H9 (cell line): ENCODE measurements at regions not wholly inside any gene's neighbourhood (a gene's known extent, or its start where the extent isn't known, plus 50 kb on each side); places are given as distances from the start of the nearest gene placed in this dataset.

Experiments used
- DNase-seq: peaks from one replicate; pipeline ENCODE4 v3.0.0-alpha.2; 2017
- H2AFZ ChIP-seq: one replicate; pipeline ENCODE4 v1.6.1; 2013; ENCODE audit warnings: mild to moderate bottlenecking, low read length, control low read depth, moderate library complexity
- H2AK5ac ChIP-seq: 2 replicates; pipeline ENCODE4 v1.6.1; 2013; ENCODE audit warnings: low read length, control low read depth, mixed read lengths; ENCODE audit not compliant: insufficient read length
- H2BK120ac ChIP-seq: one replicate; pipeline ENCODE4 v1.6.1; 2013; ENCODE audit warnings: low read depth, mild to moderate bottlenecking, low read length, control low read depth, inconsistent platforms; ENCODE audit not compliant: poor library complexity, severe bottlenecking
- H2BK12ac ChIP-seq: 2 replicates; pipeline ENCODE4 v1.6.1; 2013; ENCODE audit warnings: low read length, control low read depth, mixed read lengths, low read depth; ENCODE audit not compliant: insufficient read length
- H2BK15ac ChIP-seq: 2 replicates; pipeline ENCODE4 v1.6.1; 2013; ENCODE audit warnings: low read depth, low read length, control low read depth
- H2BK20ac ChIP-seq: one replicate; pipeline ENCODE4 v1.6.1; 2013; ENCODE audit warnings: low read depth, mild to moderate bottlenecking, low read length, control low read depth, inconsistent platforms; ENCODE audit not compliant: poor library complexity, severe bottlenecking
- H2BK5ac ChIP-seq: 2 replicates; pipeline ENCODE4 v1.6.1; 2013; ENCODE audit warnings: low read length, control low read depth, mixed read lengths; ENCODE audit not compliant: insufficient read length
- H3K14ac ChIP-seq: 2 replicates; pipeline ENCODE4 v1.6.1; 2013; ENCODE audit warnings: low read length, control low read depth; ENCODE audit not compliant: insufficient read depth
- H3K18ac ChIP-seq: 2 replicates; pipeline ENCODE4 v1.6.1; 2013; ENCODE audit warnings: low read depth, mild to moderate bottlenecking, mixed read lengths, low read length, control low read depth; ENCODE audit not compliant: insufficient read length
- H3K23ac ChIP-seq: 2 replicates; pipeline ENCODE4 v1.6.1; 2013; ENCODE audit warnings: low read length, control low read depth, mixed read lengths, low read depth; ENCODE audit not compliant: insufficient read length
- H3K23me2 ChIP-seq: 2 replicates; pipeline ENCODE4 v1.6.1; 2013; ENCODE audit warnings: low read depth, mild to moderate bottlenecking, mixed read lengths, low read length, control low read depth; ENCODE audit not compliant: insufficient read length, poor library complexity, severe bottlenecking
- H3K27ac ChIP-seq: 2 replicates; pipeline ENCODE4 v1.5.1; 2013; ENCODE audit warnings: low read length, control low read depth, mixed read lengths, low read depth; ENCODE audit not compliant: insufficient read length
- H3K27me3 ChIP-seq: 2 replicates; pipeline ENCODE4 v1.6.1; 2013; ENCODE audit warnings: low read length, control low read depth, inconsistent platforms; ENCODE audit not compliant: insufficient read depth
- H3K4ac ChIP-seq: 2 replicates; pipeline ENCODE4 v1.6.1; 2013; ENCODE audit warnings: low read depth, mild to moderate bottlenecking, control low read depth, inconsistent platforms, low read length, moderate library complexity
- H3K4me1 ChIP-seq: 2 replicates; pipeline ENCODE4 v1.6.1; 2013; ENCODE audit warnings: low read length, control low read depth, inconsistent platforms; ENCODE audit not compliant: insufficient read depth
- H3K4me2 ChIP-seq: 2 replicates; pipeline ENCODE4 v1.6.1; 2013; ENCODE audit warnings: low read length, control low read depth, mixed read lengths; ENCODE audit not compliant: insufficient read length, insufficient read depth
- H3K56ac ChIP-seq: 2 replicates; pipeline ENCODE4 v1.6.1; 2013; ENCODE audit warnings: low read depth, mild to moderate bottlenecking, mixed read lengths, low read length, control low read depth; ENCODE audit not compliant: insufficient read length
- H3K79me1 ChIP-seq: 2 replicates; pipeline ENCODE4 v1.6.1; 2013; ENCODE audit warnings: low read depth, mild to moderate bottlenecking, moderate library complexity, low read length, control low read depth, inconsistent platforms; ENCODE audit not compliant: insufficient read depth, poor library complexity, severe bottlenecking
- H3K79me2 ChIP-seq: 2 replicates; pipeline ENCODE4 v1.6.1; 2013; ENCODE audit warnings: low read length, control low read depth, inconsistent platforms; ENCODE audit not compliant: insufficient read depth
- H3K9ac ChIP-seq: 2 replicates; pipeline ENCODE4 v1.6.1; 2013; ENCODE audit warnings: low read length, control low read depth, mixed read lengths; ENCODE audit not compliant: insufficient read length; ENCODE audit errors: extremely low read depth
- H3K9me3 ChIP-seq: one replicate; pipeline ENCODE4 v1.6.1; 2013; ENCODE audit warnings: low read depth, low read length, inconsistent platforms; ENCODE audit not compliant: control insufficient read depth
- H3T11ph ChIP-seq: one replicate; pipeline ENCODE4 v1.6.1; 2013; ENCODE audit warnings: mild to moderate bottlenecking, low read length, control low read depth, inconsistent platforms
- H4K20me1 ChIP-seq: one replicate; pipeline ENCODE4 v1.6.1; 2013; ENCODE audit not compliant: control insufficient read depth, insufficient read length, insufficient read depth
- H4K5ac ChIP-seq: 2 replicates; pipeline ENCODE4 v1.6.1; 2013; ENCODE audit warnings: low read depth, mild to moderate bottlenecking, mixed read lengths, low read length, control low read depth; ENCODE audit not compliant: insufficient read length
- H4K8ac ChIP-seq: replicated peaks from 2 replicates; pipeline ENCODE4 v1.6.1; 2013; ENCODE audit warnings: low read length, control low read depth, mixed read lengths, low read depth; ENCODE audit not compliant: insufficient read length
- H4K91ac ChIP-seq: 2 replicates; pipeline ENCODE4 v1.6.1; 2013; ENCODE audit warnings: low read depth, mild to moderate bottlenecking, moderate library complexity, mixed read lengths, low read length, control low read depth; ENCODE audit not compliant: insufficient read length
- H3K27ac Mint-ChIP-seq, 3 experiments: 2 replicates in 2 of 3; 3 replicates in 1 of 3; pipeline ENCODE4 v1.8.0; 2020 to 2021; ENCODE audit warnings: mixed read lengths in 3 of 3, mild to moderate bottlenecking in 1 of 3, moderate library complexity in 1 of 3
- H3K27me3 Mint-ChIP-seq: 2 replicates; pipeline ENCODE4 v1.8.0; 2021; ENCODE audit warnings: low read depth, mild to moderate bottlenecking, moderate library complexity, mixed read lengths
- H3K36me3 Mint-ChIP-seq, 3 experiments: 2 replicates in 2 of 3; 3 replicates in 1 of 3; pipeline ENCODE4 v1.8.0; 2020 to 2021; ENCODE audit warnings: low read depth in 3 of 3, mixed read lengths in 3 of 3; ENCODE audit not compliant: insufficient read depth in 1 of 3
- H3K4me1 Mint-ChIP-seq, 2 experiments: 2 replicates each; pipeline ENCODE4 v1.8.0; 2020; ENCODE audit warnings: mixed read lengths in 2 of 2
- H3K4me3 Mint-ChIP-seq, 2 experiments: 2 replicates in 1 of 2; 3 replicates in 1 of 2; pipeline ENCODE4 v1.8.0; 2020 to 2021; ENCODE audit warnings: mild to moderate bottlenecking in 2 of 2, mixed read lengths in 2 of 2, moderate library complexity in 1 of 2
- H3K9me3 Mint-ChIP-seq, 2 experiments: 2 replicates in 1 of 2; 3 replicates in 1 of 2; pipeline ENCODE4 v1.8.0; 2020; ENCODE audit warnings: mild to moderate bottlenecking in 2 of 2, mixed read lengths in 2 of 2, moderate library complexity in 1 of 2
- TF ChIP-seq, protein P1 (sequence below): fragments of 200-600 bp; sonication (generic); conservative IDR thresholded peaks from 3 replicates; pipeline ENCODE4 v1.8.0; 2021; ENCODE audit warnings: antibody characterized with exemption, mild to moderate bottlenecking

GRCh38 chr11:128130052-128130451, 457.3 kb downstream of the ETS1 start:
- peaks cover 19 to 23% of the 10 kb centered on the region in 2 experiments for H3K4me1 Mint-ChIP-seq
- Histone ChIP-seq H2AK5ac (no peak overlapping the region), H2AFZ (no peak overlapping the region), H3K23ac (no peak overlapping the region), H2BK15ac (no peak overlapping the region), H4K91ac (no peak overlapping the region), H3K23me2 (no peaks in the 10 kb centered on the region), H2BK12ac (no peak overlapping the region), H3K27ac (no peak overlapping the region), H2BK120ac (no peak overlapping the region), H3T11ph (no peak overlapping the region), H2BK5ac (no peak overlapping the region), H3K9ac (no peak overlapping the region), H3K14ac (no peak overlapping the region), H3K79me1 (no peaks in the 10 kb centered on the region), H4K20me1 (no peaks in the 10 kb centered on the region), H3K27me3 (no peaks in the 10 kb centered on the region), H3K18ac (no peak overlapping the region), H2BK20ac (no peak overlapping the region), H3K4me1 (0 out of 2 replicates have a peak, but pooled peaks cover 2% of the 10 kb centered on the region), H3K56ac (no peak overlapping the region), H3K4ac (no peak overlapping the region), H4K8ac (no peak overlapping the region), H3K9me3 (no peaks in the 10 kb centered on the region), H3K79me2 (no peaks in the 10 kb centered on the region), H4K5ac (no peak overlapping the region), H3K4me2 (no peak overlapping the region)
- H3K27me3 Mint-ChIP-seq = no peaks in the 10 kb centered on the region
- TF ChIP-seq, protein P1, sequence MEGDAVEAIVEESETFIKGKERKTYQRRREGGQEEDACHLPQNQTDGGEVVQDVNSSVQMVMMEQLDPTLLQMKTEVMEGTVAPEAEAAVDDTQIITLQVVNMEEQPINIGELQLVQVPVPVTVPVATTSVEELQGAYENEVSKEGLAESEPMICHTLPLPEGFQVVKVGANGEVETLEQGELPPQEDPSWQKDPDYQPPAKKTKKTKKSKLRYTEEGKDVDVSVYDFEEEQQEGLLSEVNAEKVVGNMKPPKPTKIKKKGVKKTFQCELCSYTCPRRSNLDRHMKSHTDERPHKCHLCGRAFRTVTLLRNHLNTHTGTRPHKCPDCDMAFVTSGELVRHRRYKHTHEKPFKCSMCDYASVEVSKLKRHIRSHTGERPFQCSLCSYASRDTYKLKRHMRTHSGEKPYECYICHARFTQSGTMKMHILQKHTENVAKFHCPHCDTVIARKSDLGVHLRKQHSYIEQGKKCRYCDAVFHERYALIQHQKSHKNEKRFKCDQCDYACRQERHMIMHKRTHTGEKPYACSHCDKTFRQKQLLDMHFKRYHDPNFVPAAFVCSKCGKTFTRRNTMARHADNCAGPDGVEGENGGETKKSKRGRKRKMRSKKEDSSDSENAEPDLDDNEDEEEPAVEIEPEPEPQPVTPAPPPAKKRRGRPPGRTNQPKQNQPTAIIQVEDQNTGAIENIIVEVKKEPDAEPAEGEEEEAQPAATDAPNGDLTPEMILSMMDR = no peak
- H3K9me3 Mint-ChIP-seq = no peaks in the 10 kb centered on the region
- no peak for DNase-seq
- H3K36me3 Mint-ChIP-seq = no peaks in the 10 kb centered on the region
- H3K4me3 Mint-ChIP-seq = no peak overlapping the region
- H3K27ac Mint-ChIP-seq = no peak overlapping the region
